ENCODE measurements at regions not wholly inside any gene's neighbourhood (a gene's known extent, or its start where the extent isn't known, plus 50 kb on each side); places are given as distances from the start of the nearest gene placed in this dataset.

DNA sequence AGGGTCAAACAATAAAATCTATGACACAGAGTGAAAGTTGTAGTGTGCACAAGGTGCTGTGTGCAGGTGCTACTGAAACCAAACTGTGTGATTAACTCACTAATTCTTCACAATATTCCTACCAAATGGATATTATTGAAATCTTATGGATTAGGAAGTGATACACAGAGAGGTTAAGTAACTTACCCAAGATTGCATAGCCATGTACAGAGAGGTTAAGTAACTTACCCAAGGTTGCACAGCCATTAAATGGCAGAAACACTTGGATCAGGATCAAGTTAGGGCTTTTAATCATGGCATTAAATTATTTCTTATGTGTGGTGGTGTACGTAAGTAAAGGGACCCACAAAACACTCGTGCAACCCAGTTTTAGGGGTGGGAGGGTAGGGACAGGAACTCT lies 771.4 kb downstream of the AACS start:
- TF ChIP-seq CTCF (IDR thresholded peaks at IDR 0.05) (no peak), POLR2A (IDR thresholded peaks at IDR 0.05) (no peak)
